Epidermal melanocyte (primary cell): ENCODE measurements at regions not wholly inside any gene's neighbourhood (a gene's known extent, or its start where the extent isn't known, plus 50 kb on each side); places are given as distances from the start of the nearest gene placed in this dataset.
"Not testable (repeated sequence)": the region's sequence is repeated elsewhere in the genome, so short reads cannot be mapped to it uniquely, and the experiment has no call there.

Experiments
- DNase-seq: peaks from one replicate; pipeline ENCODE4 v3.0.0; 2011; ENCODE audit warnings: low spot score; ENCODE audit not compliant: insufficient read length

- no peak for DNase-seq
Measured at GRCh38 chr6:76275746-76276145, 203.3 kb upstream of the IMPG1 start.

GRCh38 chr6:76264468-76264867 lies 192.0 kb upstream of the IMPG1 start:
- DNase-seq = no peak

- no peak for DNase-seq
Measured at GRCh38 chr6:76262240-76262639, 189.8 kb upstream of the IMPG1 start.

- no peak for DNase-seq
Measured at GRCh38 chr6:76250666-76251065, 178.2 kb upstream of the IMPG1 start.

GRCh38 chr6:76247527-76247926 lies 175.1 kb upstream of the IMPG1 start:
- DNase-seq = no peak

- no peak for DNase-seq
Measured at GRCh38 chr6:76240092-76240491, 167.6 kb upstream of the IMPG1 start.

- DNase-seq = no peak
Measured at GRCh38 chr6:76230711-76231110, 158.2 kb upstream of the IMPG1 start.

GRCh38 chr6:76222189-76222588 lies 149.7 kb upstream of the IMPG1 start:
- no peak for DNase-seq

- no peak for DNase-seq
Measured at GRCh38 chr6:76221525-76221924, 149.1 kb upstream of the IMPG1 start.

- no peak for DNase-seq
Measured at GRCh38 chr6:76220805-76221204, 148.3 kb upstream of the IMPG1 start.

- no peak for DNase-seq
Measured at GRCh38 chr6:76217606-76218005, 145.1 kb upstream of the IMPG1 start.

- no peak for DNase-seq
Measured at GRCh38 chr6:76214546-76214945, 142.1 kb upstream of the IMPG1 start.

- peak; percentile 17 for DNase-seq
Measured at GRCh38 chr6:76174722-76175121, 102.3 kb upstream of the IMPG1 start.

GRCh38 chr6:76166874-76167273 lies 94.4 kb upstream of the IMPG1 start:
- DNase-seq = no peak

GRCh38 chr6:76166297-76166696 lies 93.8 kb upstream of the IMPG1 start:
- DNase-seq = no peak

GRCh38 chr6:76165471-76166221 lies 93.2 kb upstream of the IMPG1 start:
- no peak for DNase-seq

- no peak for DNase-seq
Measured at GRCh38 chr6:76162811-76163210, 90.3 kb upstream of the IMPG1 start.

GRCh38 chr6:76157800-76158199 lies 85.3 kb upstream of the IMPG1 start:
- not testable (repeated sequence) for DNase-seq

- no peak for DNase-seq
Measured at GRCh38 chr6:76135481-76135880, 63.0 kb upstream of the IMPG1 start.

GRCh38 chr6:76134651-76135050 lies 62.2 kb upstream of the IMPG1 start:
- no peak for DNase-seq

- no peak for DNase-seq
Measured at GRCh38 chr6:76124018-76124417, 51.6 kb upstream of the IMPG1 start.
